ENCODE measurements at regions not wholly inside any gene's neighbourhood (a gene's known extent, or its start where the extent isn't known, plus 50 kb on each side); places are given as distances from the start of the nearest gene placed in this dataset.

DNA sequence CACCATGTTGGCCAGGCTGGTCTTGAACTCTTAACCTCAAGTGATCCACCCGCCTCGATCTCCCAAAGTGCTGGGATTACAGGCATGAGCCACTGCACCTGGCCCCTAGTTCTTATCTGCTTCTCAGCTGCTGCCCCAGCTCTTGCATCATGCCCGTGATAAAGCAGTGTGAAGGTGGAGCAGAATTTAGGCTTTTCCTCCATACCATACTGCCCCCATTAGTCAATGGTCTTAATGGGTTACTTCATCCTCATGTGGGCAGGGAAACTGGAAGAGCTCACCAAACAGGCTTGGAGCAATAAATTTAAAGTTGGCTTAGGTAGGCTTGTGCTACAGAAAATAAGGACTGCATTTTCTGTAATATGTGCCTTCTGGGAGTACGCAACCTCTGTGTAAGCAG, 636.9 kb upstream of the BOD1L1 start:
- CTCF ChIA-PET (ENCODE audit: partially characterized antibody): interaction anchor here (0.6 to 2.6 kb wide), 11 partner anchors 13 to 1566 kb away, joined by 3 to 14 read pairs (median 3); no protein-coding TSS in a partner anchor

More for the DNA sequence above, 636.9 kb upstream of the BOD1L1 start:
- no peak overlapping the region for H2AK5ac ChIP-seq (ENCODE audit: low read depth, low read length)
- POLR2A ChIA-PET (ENCODE audit: partially characterized antibody): no interaction called here
- no peak overlapping the region for H2BK5ac ChIP-seq (ENCODE audit: low read depth, low read length)
- H3K23me2 ChIP-seq (ENCODE audit: low read depth, low read length): no peaks in the 10 kb centered on the region
- H2BK15ac ChIP-seq (ENCODE audit: low read length): no peak overlapping the region
- no peak for DNase-seq (ENCODE audit: low read depth in 1 of 2, low spot score in 2 of 2)
- H4K5ac ChIP-seq (ENCODE audit: insufficient read length, low read depth, low read length): no peak overlapping the region
- no peak overlapping the region for H3K56ac ChIP-seq (replicated peaks; ENCODE audit: insufficient read length, low read depth, low read length)
- H2AFZ ChIP-seq (ENCODE audit: low read length): peak overlapping the region; percentile 33; the same call in 1 of the 2 replicates
- H3K79me2 ChIP-seq (ENCODE audit: control insufficient read depth in 1 of 2, insufficient read depth in 2 of 2, low read length in 2 of 2): no peaks in the 10 kb centered on the region
- no peak overlapping the region for H3K4ac ChIP-seq (replicated peaks; ENCODE audit: insufficient read length, low read depth, low read length)
- no peak overlapping the region for H3K23ac ChIP-seq (ENCODE audit: insufficient read length)
- no peak overlapping the region for H2BK12ac ChIP-seq (ENCODE audit: low read depth, low read length)
- no peak overlapping the region for H2BK120ac ChIP-seq (replicated peaks; ENCODE audit: low read depth, low read length)
- no peak overlapping the region for H4K91ac ChIP-seq (replicated peaks; ENCODE audit: insufficient read length, low read length)
- no peak overlapping the region for H3K4me3 ChIP-seq (ENCODE audit: extremely low read depth in 1 of 4, insufficient read depth in 2 of 4, low read depth in 3 of 4, low read length in 4 of 4)
- no peak overlapping the region for H3K18ac ChIP-seq (ENCODE audit: extremely low read depth, low read length)
- H3K4me2 ChIP-seq (ENCODE audit: insufficient read depth in 1 of 2, low read depth in 2 of 2, low read length in 2 of 2): no peak overlapping the region
- no peaks in the 10 kb centered on the region for H3K79me1 ChIP-seq (ENCODE audit: low read depth, low read length)
- no peaks in the 10 kb centered on the region for H3K36me3 ChIP-seq (ENCODE audit: control insufficient read depth in 2 of 4, insufficient read depth in 4 of 4, low read length in 3 of 4)
- peaks cover 0 to 1% (median 0%) of the 10 kb centered on the region in 4 experiments; a peak in 1 of 7 replicates for H3K27me3 ChIP-seq (replicated peaks in 1 of 4; ENCODE audit: control insufficient read depth in 3 of 4, extremely low read depth in 1 of 4, insufficient read depth in 3 of 4, low read length in 3 of 4)
- TF ChIP-seq CEBPB (IDR thresholded peaks at IDR 0.05; ENCODE audit: low read depth, low read length) (peak; percentile 77), CHD1 (IDR thresholded peaks at IDR 0.05; ENCODE audit: low read depth, low read length) (no peak), RAD21 (IDR thresholded peaks at IDR 0.05 in 1 of 2, conservative IDR thresholded peaks at IDR 0.05 in 1 of 2; ENCODE audit: low read depth in 2 of 2, low read length in 2 of 2) (peak; percentile 55 to 63), MAFK (IDR thresholded peaks at IDR 0.05; ENCODE audit: low read depth, low read length) (no peak), KDM5A (IDR thresholded peaks at IDR 0.05; ENCODE audit: low read length) (no peak), SUZ12 (IDR thresholded peaks at IDR 0.05; ENCODE audit: low read length) (no peak)
- TF ChIP-seq, protein P1, sequence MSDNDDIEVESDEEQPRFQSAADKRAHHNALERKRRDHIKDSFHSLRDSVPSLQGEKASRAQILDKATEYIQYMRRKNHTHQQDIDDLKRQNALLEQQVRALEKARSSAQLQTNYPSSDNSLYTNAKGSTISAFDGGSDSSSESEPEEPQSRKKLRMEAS (IDR thresholded peaks at IDR 0.05): no peak
- TF ChIP-seq, protein P2, sequence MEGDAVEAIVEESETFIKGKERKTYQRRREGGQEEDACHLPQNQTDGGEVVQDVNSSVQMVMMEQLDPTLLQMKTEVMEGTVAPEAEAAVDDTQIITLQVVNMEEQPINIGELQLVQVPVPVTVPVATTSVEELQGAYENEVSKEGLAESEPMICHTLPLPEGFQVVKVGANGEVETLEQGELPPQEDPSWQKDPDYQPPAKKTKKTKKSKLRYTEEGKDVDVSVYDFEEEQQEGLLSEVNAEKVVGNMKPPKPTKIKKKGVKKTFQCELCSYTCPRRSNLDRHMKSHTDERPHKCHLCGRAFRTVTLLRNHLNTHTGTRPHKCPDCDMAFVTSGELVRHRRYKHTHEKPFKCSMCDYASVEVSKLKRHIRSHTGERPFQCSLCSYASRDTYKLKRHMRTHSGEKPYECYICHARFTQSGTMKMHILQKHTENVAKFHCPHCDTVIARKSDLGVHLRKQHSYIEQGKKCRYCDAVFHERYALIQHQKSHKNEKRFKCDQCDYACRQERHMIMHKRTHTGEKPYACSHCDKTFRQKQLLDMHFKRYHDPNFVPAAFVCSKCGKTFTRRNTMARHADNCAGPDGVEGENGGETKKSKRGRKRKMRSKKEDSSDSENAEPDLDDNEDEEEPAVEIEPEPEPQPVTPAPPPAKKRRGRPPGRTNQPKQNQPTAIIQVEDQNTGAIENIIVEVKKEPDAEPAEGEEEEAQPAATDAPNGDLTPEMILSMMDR (IDR thresholded peaks at IDR 0.05; ENCODE audit: control extremely low read depth in 1 of 3, insufficient read depth in 1 of 3, low read depth in 1 of 3, low read length in 3 of 3): peak in 2 of 3 experiments; percentile 4 to 37; a peak in 1 of 4 replicates
- H3K27ac ChIP-seq (ENCODE audit: low read depth, low read length): no peak overlapping the region
- WGBS, 2 experiments (ENCODE audit: extremely low coverage in 1 of 2, insufficient coverage in 1 of 2, insufficient read length in 1 of 2, insufficient replicate concordance in 2 of 2, low coverage in 1 of 2, low lambda C conversion rate in 2 of 2, missing lambda C conversion rate in 1 of 2): 94% methylated on average over 4 of the region's 4 CpGs; no CpG with 5 or more reads in 1 of the 2 experiments
- no peak overlapping the region for H3K14ac ChIP-seq (ENCODE audit: insufficient read length)
- no peaks in the 10 kb centered on the region for H3K4me1 ChIP-seq (replicated peaks in 1 of 4; ENCODE audit: control insufficient read depth in 3 of 4, insufficient read depth in 4 of 4, low read length in 3 of 4)
- H4K20me1 ChIP-seq (replicated peaks in 1 of 2; ENCODE audit: control insufficient read depth in 1 of 2, insufficient read depth in 2 of 2, low read length in 2 of 2): no peaks in the 10 kb centered on the region
- H4K8ac ChIP-seq (ENCODE audit: extremely low read depth, insufficient read depth, low read length): no peak overlapping the region
- H2BK20ac ChIP-seq (ENCODE audit: low read length): no peak overlapping the region
- no peaks in the 10 kb centered on the region for H3K9me3 ChIP-seq (ENCODE audit: insufficient read depth in 2 of 2, low read depth in 1 of 2, low read length in 1 of 2)
- FAIRE-seq: no peak
- no peak overlapping the region for H3K9ac ChIP-seq (replicated peaks in 1 of 4; ENCODE audit: extremely low read depth in 1 of 4, low read depth in 3 of 4, low read length in 3 of 4)

All from H1 (cell line).